Islet precursor cell (in vitro differentiated cells): ENCODE measurements at regions not wholly inside any gene's neighbourhood (a gene's known extent, or its start where the extent isn't known, plus 50 kb on each side); places are given as distances from the start of the nearest gene placed in this dataset.

Experiments
- DNase-seq: peaks from one replicate; pipeline ENCODE4 v3.0.0-alpha.2; 2018

DNA sequence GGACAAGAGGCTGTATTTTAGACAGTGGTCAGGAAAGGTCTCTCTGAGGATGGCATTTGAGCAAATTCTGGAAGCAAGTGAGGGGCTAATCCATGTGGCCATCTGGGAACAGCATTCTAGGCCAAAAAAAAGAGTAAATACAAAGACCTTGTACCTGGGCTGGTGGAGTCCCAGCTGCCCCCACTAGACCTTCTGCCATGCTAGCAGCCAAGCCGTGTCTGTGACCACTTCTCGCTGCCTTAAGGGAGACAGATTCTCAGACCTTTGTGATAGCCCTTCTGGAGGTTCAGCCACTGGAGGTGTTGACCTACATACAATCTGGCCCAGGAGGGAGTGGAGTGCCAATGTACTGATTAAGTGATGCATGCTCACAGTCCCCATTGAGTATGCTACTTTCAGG, 506.2 kb downstream of the MID1IP1 start:
- no peak for DNase-seq

DNA sequence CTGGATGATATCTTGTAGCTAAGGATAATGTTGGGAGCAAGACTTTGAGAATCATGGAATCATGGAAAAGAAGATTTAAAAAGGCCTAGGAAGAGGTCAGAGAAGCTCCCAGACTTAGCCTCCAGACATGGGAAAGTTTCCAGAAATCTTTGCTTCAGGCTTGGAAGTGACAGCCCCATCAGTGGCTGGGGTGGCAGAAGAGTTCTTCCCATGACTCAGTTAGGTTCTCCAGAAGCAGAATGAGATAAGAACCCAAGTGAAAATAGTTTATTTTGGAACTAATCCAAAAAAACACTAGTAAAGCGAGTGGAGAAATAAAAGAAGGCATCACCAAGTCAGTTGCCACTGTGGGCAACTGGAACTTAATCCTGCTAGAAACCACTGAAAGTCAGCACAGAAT, 506.9 kb downstream of the MID1IP1 start:
- DNase-seq: no peak

DNA sequence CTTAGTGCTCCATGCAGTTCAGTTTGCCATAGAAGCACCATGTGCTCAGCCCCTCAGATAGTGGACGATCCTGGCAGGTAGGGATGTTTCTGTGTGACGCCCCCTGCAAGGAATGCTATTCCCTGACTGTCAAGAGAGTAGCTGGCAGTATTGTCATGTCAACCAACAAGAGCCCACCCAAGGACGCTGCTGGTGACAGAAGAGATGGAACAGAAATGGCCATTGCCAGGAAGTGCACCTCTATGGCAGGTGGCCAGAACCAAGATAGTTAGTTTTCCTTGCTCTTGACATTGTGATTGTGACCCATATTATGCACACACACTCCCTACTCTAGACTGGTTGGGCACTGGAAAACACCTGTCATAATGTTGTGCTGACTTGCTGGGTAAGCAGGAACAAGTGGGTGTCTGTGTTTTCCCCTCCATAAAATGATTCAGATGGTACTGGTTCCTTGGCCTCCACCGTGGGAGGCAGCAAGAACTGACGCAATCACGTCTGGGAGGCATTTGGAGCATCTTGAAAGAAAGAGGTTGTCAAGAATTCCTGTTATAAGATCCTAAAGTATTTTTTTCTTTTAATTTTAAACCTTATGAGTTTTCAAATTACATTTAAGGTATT, 507.9 kb downstream of the MID1IP1 start:
- no peak for DNase-seq

GRCh38 chrX:39309721-39310152, 508.5 kb downstream of the MID1IP1 start:
- DNase-seq: peak; percentile 84

DNA sequence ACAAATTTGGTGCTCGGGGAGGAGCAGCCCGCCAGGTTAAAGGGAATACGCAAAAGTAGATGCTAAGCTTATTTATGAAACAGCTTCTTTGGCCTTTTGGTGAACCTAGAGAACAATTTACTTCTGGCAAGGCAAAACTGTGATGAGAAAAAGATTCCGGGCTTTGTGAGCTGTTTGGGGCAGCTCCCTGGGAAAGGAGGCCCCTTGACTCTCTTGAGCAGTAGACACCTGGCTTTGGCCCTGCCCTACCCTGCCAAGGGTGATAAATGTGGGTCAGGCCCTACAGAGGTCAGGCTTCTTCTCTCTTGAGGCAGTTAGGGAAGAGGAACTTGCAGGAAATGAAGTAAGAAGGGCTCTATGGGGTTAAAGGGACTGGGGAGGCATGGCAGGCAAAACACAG, 509.6 kb downstream of the MID1IP1 start:
- DNase-seq: no peak

- no peak for DNase-seq
These were observed 510.4 kb downstream of the MID1IP1 start for GRCh38 chrX:39311646-39312045.

DNA sequence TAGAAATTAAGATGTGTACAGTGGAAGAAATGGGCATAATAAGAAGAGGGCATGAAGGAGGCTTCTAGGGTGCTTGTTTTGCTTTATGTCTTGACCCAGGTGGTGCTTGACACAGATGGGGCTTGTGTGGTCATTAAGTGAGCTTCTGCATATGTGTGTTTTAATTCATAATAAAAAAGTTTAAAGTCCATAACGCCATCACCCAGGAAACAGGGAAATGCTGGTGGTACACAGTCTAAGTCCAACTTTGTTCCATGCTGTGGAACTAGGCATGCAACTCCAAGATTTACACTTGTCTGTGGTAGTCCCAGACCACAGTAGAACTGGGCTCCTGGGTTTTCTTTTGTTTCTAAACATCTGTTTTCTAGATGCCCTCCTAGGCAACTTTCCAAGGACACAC, 511.9 kb downstream of the MID1IP1 start:
- no peak for DNase-seq

DNA sequence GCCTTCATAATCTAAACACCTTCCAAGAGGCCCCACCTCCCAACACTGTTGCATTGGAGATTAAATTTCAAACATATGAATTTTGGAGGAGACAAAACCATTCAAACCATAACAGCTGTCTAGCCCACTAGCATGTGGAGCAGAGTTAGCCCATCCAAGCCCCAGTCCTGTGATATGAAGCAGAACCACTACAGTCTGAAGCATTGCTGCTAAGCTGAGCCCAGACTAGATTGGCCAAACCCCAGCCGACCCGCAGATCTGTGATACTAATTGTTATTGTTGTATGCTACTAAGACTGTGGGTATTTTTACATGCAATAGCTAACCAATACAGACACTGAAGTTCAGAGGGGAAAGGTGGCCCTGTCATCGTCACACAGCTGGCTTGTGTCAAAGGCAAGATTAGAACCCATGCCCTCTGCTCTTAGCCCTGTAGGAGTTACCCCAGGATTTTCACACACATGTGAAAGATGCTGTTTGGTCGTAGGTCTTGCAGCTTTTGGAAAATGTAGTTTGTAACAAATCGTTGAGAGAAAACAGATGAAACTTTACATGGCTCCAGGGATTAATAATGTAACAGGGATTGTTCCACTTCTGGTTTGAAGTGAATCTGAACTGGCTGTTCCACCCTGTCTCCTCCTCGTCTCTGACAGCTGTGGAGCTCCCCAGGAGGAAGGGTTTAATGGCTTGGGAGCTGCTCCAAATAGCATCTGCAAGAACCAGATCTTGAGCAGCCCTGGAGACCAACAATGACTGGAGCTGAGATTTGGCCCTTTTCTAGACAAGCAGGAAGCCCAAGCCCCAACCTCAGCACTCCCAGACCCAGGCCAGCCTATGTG, 517.5 kb downstream of the MID1IP1 start:
- DNase-seq: no peak

DNA sequence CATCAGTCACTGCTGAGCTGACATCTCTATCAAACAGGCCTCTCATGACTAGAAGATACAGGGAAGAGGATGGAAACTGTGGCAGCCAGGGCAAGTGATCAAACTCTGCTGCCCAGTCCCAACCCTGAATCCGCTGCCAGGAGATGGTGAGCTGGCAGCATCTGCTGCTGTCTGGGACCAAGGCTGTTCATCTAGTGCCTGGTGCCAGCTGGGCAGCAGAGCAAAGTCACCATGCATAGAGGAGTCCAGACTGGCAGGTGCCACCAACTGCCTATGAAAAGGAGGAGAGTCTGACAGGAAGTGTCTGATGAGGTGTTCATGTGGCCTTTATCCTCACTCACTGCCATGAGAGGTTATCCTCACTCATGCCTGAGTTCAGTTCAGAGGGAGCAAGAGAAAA, 518.9 kb downstream of the MID1IP1 start:
- no peak for DNase-seq

GRCh38 chrX:39322496-39322895, 521.2 kb downstream of the MID1IP1 start:
- DNase-seq: no peak

DNA sequence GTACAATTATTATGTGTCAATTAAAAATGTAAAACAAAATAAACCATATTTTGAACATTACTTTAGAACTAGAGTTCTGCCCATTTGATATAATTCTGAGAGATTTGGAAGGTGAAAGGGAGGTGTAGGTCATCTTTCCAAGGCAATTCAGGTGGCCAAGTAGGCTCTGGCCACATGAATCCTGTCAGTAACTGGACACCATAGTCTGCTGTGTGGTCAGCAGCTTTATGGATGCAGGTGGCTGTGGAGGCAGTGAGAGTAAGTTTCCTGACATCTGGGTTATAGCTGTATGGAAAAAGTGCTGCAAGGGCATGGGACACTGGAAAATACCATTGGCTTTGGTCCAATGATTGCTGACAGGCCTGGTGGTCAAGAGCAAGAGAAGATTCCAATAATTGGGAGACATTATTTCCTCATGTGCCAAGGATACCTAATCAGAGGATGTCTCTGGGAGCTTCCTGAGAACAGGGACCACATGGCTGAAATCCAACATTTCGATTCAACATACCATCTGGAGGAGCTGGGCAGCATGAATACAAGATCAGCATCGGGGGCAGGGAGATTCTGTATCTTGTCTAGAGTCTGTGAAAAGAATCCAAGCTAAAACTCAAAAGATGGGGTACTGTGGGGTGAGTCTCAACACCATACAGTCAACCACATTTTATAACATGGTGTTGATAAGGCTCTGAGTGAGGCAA, 523.1 kb downstream of the MID1IP1 start:
- DNase-seq: no peak

- no peak for DNase-seq
These were observed 526.0 kb downstream of the MID1IP1 start for GRCh38 chrX:39327255-39327654.

DNA sequence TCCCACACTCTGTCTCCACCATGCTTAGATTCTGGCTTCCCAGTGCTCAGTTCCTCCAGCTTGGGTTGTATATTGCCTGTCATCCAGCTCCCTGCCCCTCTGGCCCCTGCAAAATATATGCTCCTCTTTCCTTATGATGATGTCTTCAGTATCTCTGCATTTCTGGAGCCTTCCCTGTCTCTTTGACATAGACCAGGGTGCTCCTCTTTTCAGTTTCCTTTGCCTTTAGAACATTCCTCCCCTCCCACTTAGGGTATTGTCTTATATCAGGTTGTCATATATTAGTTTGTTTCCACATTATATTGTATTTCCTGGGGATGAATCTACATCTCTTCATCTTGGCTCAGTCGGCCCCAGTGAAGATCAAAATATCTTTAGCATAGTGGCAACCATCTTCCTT, 526.4 kb downstream of the MID1IP1 start:
- DNase-seq: no peak

DNA sequence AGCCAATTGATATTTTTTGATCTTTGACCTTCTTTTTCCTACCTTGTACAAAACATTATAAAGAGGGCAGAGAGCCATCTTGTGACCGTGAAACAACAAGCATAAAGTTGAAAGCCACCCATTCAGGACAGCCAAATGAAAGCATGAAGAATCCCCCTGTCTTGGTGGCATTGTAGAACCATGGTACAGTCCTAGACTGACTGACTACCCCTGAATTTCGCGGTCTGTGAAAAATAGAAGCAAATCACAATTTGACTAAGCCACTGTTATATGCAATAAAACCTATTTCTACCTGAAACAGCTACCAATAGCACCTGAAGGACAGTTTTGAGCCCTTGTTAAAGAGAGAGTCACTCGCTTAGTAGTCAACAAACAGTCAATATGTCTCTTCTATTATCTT, 527.4 kb downstream of the MID1IP1 start:
- DNase-seq: no peak

GRCh38 chrX:39331082-39331704, 529.9 kb downstream of the MID1IP1 start:
- no peak for DNase-seq

- no peak for DNase-seq
These were observed 532.2 kb downstream of the MID1IP1 start for GRCh38 chrX:39333451-39333850.

GRCh38 chrX:39335513-39336235, 534.4 kb downstream of the MID1IP1 start:
- no peak for DNase-seq

DNA sequence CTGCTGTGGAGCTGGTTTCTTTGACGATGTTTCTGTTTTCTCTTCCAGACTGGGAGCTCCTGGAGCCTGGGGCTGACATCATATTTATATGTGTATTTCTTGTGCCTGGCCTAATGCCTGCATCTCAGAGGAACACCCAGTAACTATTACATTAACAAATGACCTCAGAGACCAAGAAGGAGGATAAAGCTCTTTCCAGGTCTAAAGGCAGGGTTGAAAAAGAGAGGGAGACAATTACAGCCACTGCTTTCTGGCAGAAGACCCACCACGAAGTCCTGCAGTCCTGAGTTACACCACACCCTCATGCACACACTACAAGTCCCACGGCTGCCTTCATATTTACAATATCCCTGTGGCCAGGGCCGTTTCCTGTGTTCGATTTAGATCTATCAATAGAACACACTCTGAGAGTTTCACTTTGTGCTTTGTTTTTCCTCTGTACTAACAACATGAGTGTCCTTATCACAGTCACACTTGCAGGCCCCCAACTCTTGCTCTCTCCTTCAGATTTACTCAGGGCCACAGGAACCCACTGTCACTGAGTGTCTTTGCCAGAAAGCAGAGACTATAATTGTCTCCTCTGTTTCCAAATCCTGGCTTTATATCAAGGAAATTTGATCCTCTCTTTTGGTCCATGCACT, 535.5 kb downstream of the MID1IP1 start:
- DNase-seq: no peak

DNA sequence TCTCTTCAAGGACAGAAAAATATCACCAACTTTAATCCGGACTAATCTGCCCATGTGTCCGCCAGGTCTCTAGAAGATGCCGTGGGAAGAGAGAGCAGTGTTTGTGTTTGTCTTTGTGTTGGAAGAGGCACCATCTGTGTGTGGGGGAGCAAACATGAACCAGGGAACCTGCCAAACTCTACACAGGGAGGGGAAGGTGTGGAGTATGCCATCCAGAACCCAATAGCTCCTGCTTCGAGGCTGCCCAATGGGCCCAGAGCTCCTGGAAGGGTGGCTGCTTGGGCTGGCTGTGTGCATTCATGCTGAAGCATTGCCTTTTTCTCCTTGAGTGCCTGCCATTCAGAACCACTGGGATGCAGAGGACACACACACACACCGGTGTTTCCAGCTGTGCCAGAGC, 536.2 kb downstream of the MID1IP1 start:
- no peak for DNase-seq

DNA sequence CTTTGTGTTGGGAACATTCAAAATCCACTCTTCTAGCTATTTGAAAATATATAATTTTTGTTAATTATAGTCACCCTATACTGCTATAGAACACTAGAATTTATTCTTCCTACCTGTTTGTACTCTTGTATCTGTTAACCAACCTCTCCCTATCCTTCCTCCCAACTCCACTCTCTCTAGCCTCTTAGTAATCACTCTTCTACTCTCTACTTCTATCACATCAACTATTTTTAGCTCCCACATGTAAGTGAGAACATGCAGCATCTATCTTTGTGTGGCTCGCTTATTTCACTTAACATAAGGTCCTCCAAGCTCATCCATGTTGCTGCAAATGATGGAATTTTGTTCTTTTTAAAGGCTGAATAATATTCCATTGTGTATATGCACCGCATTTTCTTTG, 537.3 kb downstream of the MID1IP1 start:
- no peak for DNase-seq

- DNase-seq: no peak
These were observed 555.0 kb downstream of the MID1IP1 start for GRCh38 chrX:39356119-39356807.

- no peak for DNase-seq
These were observed 558.8 kb downstream of the MID1IP1 start for GRCh38 chrX:39360101-39360500.
